B cell (primary cell): ENCODE measurements at regions not wholly inside any gene's neighbourhood (a gene's known extent, or its start where the extent isn't known, plus 50 kb on each side); places are given as distances from the start of the nearest gene placed in this dataset.

ENCODE experiments used
- ATAC-seq: fragments of 200-7000 bp; cut with Tn5 transposase; one replicate; pipeline ENCODE4 v1.10.0; 2021; ENCODE audit warnings: low read depth, mild to moderate bottlenecking, moderate number of reproducible peaks, moderate library complexity
- CTCF ChIA-PET: fragments of 350-600 bp; sonication (Branson Sonifier 250); formaldehyde crosslinking; loops from one replicate; lab custom pipeline; 2021; ENCODE audit warnings: antibody characterized with exemption, inconsistent platforms; lab: Charles Lee
- POLR2A ChIA-PET: fragments of 350-600 bp; sonication (Branson Sonifier 250); formaldehyde crosslinking; loops from one replicate; lab custom pipeline; 2021; ENCODE audit warnings: antibody characterized with exemption; lab: Charles Lee
- DNase-seq: peaks from one replicate; pipeline ENCODE4 v3.0.0; 2013
- H2AFZ ChIP-seq: 2 replicates; pipeline ENCODE4 v1.6.1; 2012; ENCODE audit warnings: mild to moderate bottlenecking, low read depth, low read length; ENCODE audit not compliant: insufficient read depth, poor library complexity, severe bottlenecking
- H3K27ac ChIP-seq, 2 donors: 1 replicate in 1 of 2; 2 replicates in 1 of 2; pipeline ENCODE4 v1.5.1; 2012 to 2013; ENCODE audit warnings: low read length in 2 of 2, mild to moderate bottlenecking in 2 of 2, moderate library complexity in 1 of 2
- H3K27me3 ChIP-seq, 4 experiments: fragments of 200-600 bp in 1 of 4; sonication (generic) in 1 of 4; replicated peaks in 1 of 4; 1 replicate in 2 of 4; 2 replicates in 2 of 4; pipeline versions ENCODE4 v1.6.1 to v1.7.0; 2013 to 2016; ENCODE audit warnings: low read length in 3 of 4, mild to moderate bottlenecking in 2 of 4, mixed read lengths in 1 of 4, moderate library complexity in 1 of 4; ENCODE audit not compliant: insufficient read depth in 4 of 4, control insufficient read depth in 3 of 4; ENCODE audit errors: control extremely low read depth in 1 of 4
- H3K36me3 ChIP-seq, 2 experiments: replicated peaks in 1 of 2; 1 replicate in 1 of 2; 2 replicates in 1 of 2; pipeline versions ENCODE4 v1.6.1 to v1.7.1; 2013; ENCODE audit warnings: low read length in 1 of 2; ENCODE audit not compliant: insufficient read depth in 2 of 2, control insufficient read depth in 1 of 2; ENCODE audit errors: control extremely low read depth in 1 of 2, extremely low read depth in 1 of 2
- H3K4me1 ChIP-seq, 2 donors: fragments of 200-600 bp in 1 of 2; sonication (generic) in 1 of 2; 1 replicate in 1 of 2; 2 replicates in 1 of 2; pipeline versions ENCODE4 v1.5.1 to v1.6.1; 2013 to 2017; ENCODE audit warnings: low read length in 2 of 2; ENCODE audit not compliant: control insufficient read depth in 2 of 2, insufficient read depth in 2 of 2
- H3K4me2 ChIP-seq: replicated peaks from 2 replicates; pipeline ENCODE3; 2012; ENCODE audit warnings: mild to moderate bottlenecking, low read depth, low read length; ENCODE audit not compliant: poor library complexity, severe bottlenecking
- H3K4me3 ChIP-seq, 5 experiments: fragments of 200-600 bp in 1 of 5; sonication (generic) in 1 of 5; 1 replicate in 3 of 5; 2 replicates in 2 of 5; pipeline versions ENCODE4 v1.5.1 to v1.7.0; 2011 to 2016; ENCODE audit warnings: low read length in 4 of 5, mild to moderate bottlenecking in 4 of 5, low read depth in 2 of 5, control low read depth in 1 of 5, moderate library complexity in 1 of 5; ENCODE audit not compliant: insufficient read depth in 1 of 5; ENCODE audit errors: control extremely low read depth in 1 of 5, extremely low read depth in 1 of 5
- H3K79me2 ChIP-seq: fragments of 200-600 bp; sonication (generic); one replicate; pipeline ENCODE4 v1.6.0; 2016; ENCODE audit warnings: low read length; ENCODE audit not compliant: control insufficient read depth, insufficient read depth
- H3K9ac ChIP-seq: fragments of 200-600 bp; sonication (generic); 2 replicates; pipeline ENCODE4 v1.6.1; 2017; ENCODE audit warnings: mild to moderate bottlenecking, low read length, moderate library complexity
- H3K9me3 ChIP-seq, 3 donors: one replicate each; pipeline versions ENCODE4 v1.6.1 to v1.7.1; 2013; ENCODE audit warnings: low read length in 2 of 3; ENCODE audit not compliant: control insufficient read depth in 2 of 3, insufficient read depth in 1 of 3; ENCODE audit errors: control extremely low read depth in 1 of 3
- H4K20me1 ChIP-seq: 2 replicates; pipeline ENCODE4 v1.6.0; 2012; ENCODE audit warnings: mild to moderate bottlenecking, low read length; ENCODE audit not compliant: insufficient read depth, control insufficient read depth, poor library complexity, severe bottlenecking
- H3K27ac Mint-ChIP-seq: one replicate; pipeline ENCODE4 v1.8.0; 2021; ENCODE audit warnings: mixed read lengths
- H3K27me3 Mint-ChIP-seq: one replicate; pipeline ENCODE4 v1.8.0; 2021; ENCODE audit warnings: mixed read lengths
- H3K4me1 Mint-ChIP-seq: one replicate; pipeline ENCODE4 v1.8.0; 2021; ENCODE audit warnings: mixed read lengths
- H3K4me3 Mint-ChIP-seq: one replicate; pipeline ENCODE4 v1.8.0; 2021; ENCODE audit warnings: mixed read lengths
- H3K9me3 Mint-ChIP-seq: one replicate; pipeline ENCODE4 v1.8.0; 2022; ENCODE audit warnings: mixed read lengths; ENCODE audit not compliant: insufficient read depth
- CTCF ChIP-seq: fragments of 200-600 bp; IDR thresholded peaks from one replicate; pipeline ENCODE4 v1.8.0; 2022; ENCODE audit warnings: antibody characterized with exemption, mild to moderate bottlenecking
- EZH2 ChIP-seq: IDR thresholded peaks from 2 replicates; pipeline ENCODE4 v1.6.1; 2012; ENCODE audit warnings: borderline replicate concordance, low read depth, mild to moderate bottlenecking, moderate library complexity, low read length; ENCODE audit not compliant: insufficient read depth, poor library complexity, severe bottlenecking
- WGBS: methylation state at CpG from one replicate; pipeline ENCODE4 v1.1.5; 2013; ENCODE audit warnings: missing lambda C conversion rate; ENCODE audit not compliant: insufficient coverage; 5-methylcytosine and 5-hydroxymethylcytosine counted together
- intact Hi-C: fragments of 100-400 bp; cut with micrococcal nuclease; formaldehyde crosslinking; loops from one replicate; pipeline ENCODE4 v1.10.0; 2022

GRCh38 chr6:137426007-137426689 is 68.0 kb downstream of the OLIG3 start:
- peaks cover 56 to 61% of the 10 kb centered on the region in 2 donors for H3K4me1 ChIP-seq
- TF ChIP-seq CTCF (no peak), EZH2 (no peak)
- peak overlapping the region in 1 of 2 donors; percentile 9 for H3K27ac ChIP-seq
- ATAC-seq (peak; percentile 44), DNase-seq (peak; percentile 61)
- intact Hi-C loops: no loop called here
- H3K79me2 ChIP-seq: no peaks in the 10 kb centered on the region
- Mint-ChIP-seq H3K9me3 (no peaks in the 10 kb centered on the region), H3K27me3 (no peaks in the 10 kb centered on the region), H3K4me3 (peak overlapping the region; percentile 60), H3K27ac (peak overlapping the region; percentile 57), H3K4me1 (peaks cover 59% of the 10 kb centered on the region)
- no peaks in the 10 kb centered on the region for H4K20me1 ChIP-seq
- H3K27me3 ChIP-seq: no peaks in the 10 kb centered on the region
- no peak overlapping the region for H3K4me3 ChIP-seq
- H3K9me3 ChIP-seq: no peaks in the 10 kb centered on the region
- no peak overlapping the region for H2AFZ ChIP-seq
- H3K4me2 ChIP-seq: peak overlapping the region; percentile 28
- H3K36me3 ChIP-seq: no peaks in the 10 kb centered on the region
- ChIA-PET POLR2A (no interaction called here), CTCF (interaction anchor here (1.8 kb wide), 1 partner anchor 10 kb away, joined by 8 read pairs; no protein-coding TSS in a partner anchor)
- 0% methylated on average over 1 of the region's 2 CpGs for WGBS
- H3K9ac ChIP-seq: no peak overlapping the region

GRCh38 chr6:137424251-137424650 is 69.9 kb downstream of the OLIG3 start:
- no peaks in the 10 kb centered on the region for H3K27me3 ChIP-seq
- Mint-ChIP-seq H3K4me1 (peaks cover 46% of the 10 kb centered on the region), H3K27me3 (no peaks in the 10 kb centered on the region), H3K27ac (peak overlapping the region; percentile 83), H3K9me3 (no peaks in the 10 kb centered on the region), H3K4me3 (peak overlapping the region; percentile 54)
- H3K4me1 ChIP-seq: peaks cover 37 to 42% of the 10 kb centered on the region in 2 donors
- H3K27ac ChIP-seq: peak overlapping the region; percentile 58 to 67
- no peak for TF ChIP-seq EZH2
- no peak for TF ChIP-seq CTCF
- no peaks in the 10 kb centered on the region for H3K9me3 ChIP-seq
- no CpG with 5 or more reads among the region's 3 CpGs for WGBS
- no peak overlapping the region for H3K4me3 ChIP-seq
- peak overlapping the region; percentile 62 for H3K4me2 ChIP-seq
- H3K36me3 ChIP-seq: no peaks in the 10 kb centered on the region
- CTCF ChIA-PET: interaction anchor here (0.9 to 1.5 kb wide), 5 partner anchors 8 to 347 kb away, joined by 3 to 8 read pairs (median 3); no protein-coding TSS in a partner anchor
- no peak overlapping the region for H3K9ac ChIP-seq
- intact Hi-C loops: no loop called here
- DNase-seq: no peak
- peak overlapping the region; percentile 26 for H2AFZ ChIP-seq
- H4K20me1 ChIP-seq: no peaks in the 10 kb centered on the region
- H3K79me2 ChIP-seq: no peaks in the 10 kb centered on the region
- ATAC-seq: no peak
- POLR2A ChIA-PET: interaction anchor here (0.7 kb wide), 1 partner anchor 117 kb away, joined by 3 read pairs; no protein-coding TSS in a partner anchor
